Osteoblast (primary cell): ENCODE measurements at regions not wholly inside any gene's neighbourhood (a gene's known extent, or its start where the extent isn't known, plus 50 kb on each side); places are given as distances from the start of the nearest gene placed in this dataset.

ENCODE experiments used
- DNase-seq: peaks from one replicate; pipeline ENCODE4 v3.0.0; 2011; ENCODE audit warnings: low spot score, mixed read lengths; ENCODE audit not compliant: insufficient read length; ENCODE audit errors: missing footprints
- H2AFZ ChIP-seq: 2 replicates; pipeline ENCODE4 v1.6.0; 2011; ENCODE audit warnings: mild to moderate bottlenecking, low read length
- H3K27ac ChIP-seq: 2 replicates; pipeline ENCODE4 v1.5.1; 2011; ENCODE audit warnings: mild to moderate bottlenecking, low read depth, low read length, moderate library complexity
- H3K27me3 ChIP-seq: 2 replicates; pipeline ENCODE4 v1.6.0; 2012; ENCODE audit warnings: mild to moderate bottlenecking, control low read depth, inconsistent platforms, low read length, moderate library complexity; ENCODE audit not compliant: insufficient read depth
- H3K36me3 ChIP-seq: 2 replicates; pipeline ENCODE4 v1.5.1; 2011; ENCODE audit warnings: mild to moderate bottlenecking, low read length, control low read depth, moderate library complexity; ENCODE audit not compliant: insufficient read depth
- H3K4me1 ChIP-seq: 2 replicates; pipeline ENCODE4 v1.5.1; 2011; ENCODE audit warnings: mild to moderate bottlenecking, low read length, control low read depth, moderate library complexity; ENCODE audit not compliant: insufficient read depth
- H3K4me2 ChIP-seq: 2 replicates; pipeline ENCODE4 v1.6.0; 2011; ENCODE audit warnings: mild to moderate bottlenecking, low read length; ENCODE audit not compliant: insufficient read depth
- H3K4me3 ChIP-seq: fragments of 200-600 bp; sonication (generic); 3 replicates; pipeline ENCODE4 v1.5.1; 2012; ENCODE audit warnings: mild to moderate bottlenecking, low read length, inconsistent platforms; ENCODE audit not compliant: insufficient read depth
- H3K79me2 ChIP-seq: 2 replicates; pipeline ENCODE4 v1.6.0; 2012; ENCODE audit warnings: mild to moderate bottlenecking, low read length, control low read depth, inconsistent platforms; ENCODE audit not compliant: insufficient read depth
- H3K9me3 ChIP-seq: 2 replicates; pipeline ENCODE4 v1.5.1; 2011; ENCODE audit warnings: low read depth, low read length, control low read depth
- H4K20me1 ChIP-seq: 2 replicates; pipeline ENCODE4 v1.6.0; 2012; ENCODE audit warnings: mild to moderate bottlenecking, low read length, control low read depth; ENCODE audit not compliant: insufficient read depth
- TF ChIP-seq, protein P1 (sequence below): IDR thresholded peaks from 2 replicates; pipeline ENCODE4 v1.5.1; 2011; ENCODE audit warnings: mild to moderate bottlenecking, low read depth, low read length, moderate library complexity; ENCODE audit errors: extremely low read depth

DNA sequence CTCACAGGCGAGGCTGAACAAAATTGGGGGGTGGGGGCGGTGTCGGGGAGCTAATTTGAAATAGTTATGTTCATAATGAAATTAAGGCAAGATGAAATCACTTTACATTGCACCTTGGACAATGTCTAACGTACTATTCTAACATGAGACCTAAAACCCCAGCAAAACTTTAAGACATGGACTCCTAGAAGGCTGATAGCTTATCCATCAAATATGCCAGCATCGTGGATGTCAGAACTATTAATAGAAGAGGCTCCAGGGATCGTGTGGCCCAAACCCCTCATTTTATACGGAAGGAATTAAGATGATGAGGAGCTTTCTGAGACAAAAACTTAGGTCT is 279.6 kb downstream of the SOX9 start:
- Histone ChIP-seq H4K20me1 (no peaks in the 10 kb centered on the region), H3K4me1 (peaks cover 20% of the 10 kb centered on the region), H3K4me2 (no peak overlapping the region), H3K27me3 (no peaks in the 10 kb centered on the region), H2AFZ (no peak overlapping the region), H3K79me2 (no peaks in the 10 kb centered on the region), H3K9me3 (no peaks in the 10 kb centered on the region), H3K36me3 (no peaks in the 10 kb centered on the region), H3K27ac (no peak overlapping the region), H3K4me3 (no peak overlapping the region)
- TF ChIP-seq, protein P1, sequence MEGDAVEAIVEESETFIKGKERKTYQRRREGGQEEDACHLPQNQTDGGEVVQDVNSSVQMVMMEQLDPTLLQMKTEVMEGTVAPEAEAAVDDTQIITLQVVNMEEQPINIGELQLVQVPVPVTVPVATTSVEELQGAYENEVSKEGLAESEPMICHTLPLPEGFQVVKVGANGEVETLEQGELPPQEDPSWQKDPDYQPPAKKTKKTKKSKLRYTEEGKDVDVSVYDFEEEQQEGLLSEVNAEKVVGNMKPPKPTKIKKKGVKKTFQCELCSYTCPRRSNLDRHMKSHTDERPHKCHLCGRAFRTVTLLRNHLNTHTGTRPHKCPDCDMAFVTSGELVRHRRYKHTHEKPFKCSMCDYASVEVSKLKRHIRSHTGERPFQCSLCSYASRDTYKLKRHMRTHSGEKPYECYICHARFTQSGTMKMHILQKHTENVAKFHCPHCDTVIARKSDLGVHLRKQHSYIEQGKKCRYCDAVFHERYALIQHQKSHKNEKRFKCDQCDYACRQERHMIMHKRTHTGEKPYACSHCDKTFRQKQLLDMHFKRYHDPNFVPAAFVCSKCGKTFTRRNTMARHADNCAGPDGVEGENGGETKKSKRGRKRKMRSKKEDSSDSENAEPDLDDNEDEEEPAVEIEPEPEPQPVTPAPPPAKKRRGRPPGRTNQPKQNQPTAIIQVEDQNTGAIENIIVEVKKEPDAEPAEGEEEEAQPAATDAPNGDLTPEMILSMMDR = no peak
- DNase-seq = no peak

DNA sequence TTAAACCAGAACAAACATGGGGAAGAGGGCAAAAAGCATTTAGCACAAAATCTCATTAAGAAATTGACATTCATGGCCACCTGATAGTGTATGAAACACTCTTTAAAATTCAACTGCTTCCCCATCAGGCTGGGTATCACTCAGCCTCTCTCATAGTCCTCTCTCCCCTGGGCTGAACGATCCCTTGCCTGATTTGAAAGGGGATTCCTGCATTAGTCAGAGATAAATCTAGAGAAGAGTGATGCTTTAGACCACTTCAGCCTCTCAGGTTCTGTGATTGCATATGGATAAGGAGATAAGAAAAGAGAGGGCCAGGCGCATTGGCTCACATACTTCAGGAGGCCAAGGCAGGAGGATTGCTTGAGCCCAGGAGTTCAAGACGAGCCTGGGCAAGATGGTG is 280.0 kb downstream of the SOX9 start:
- H3K9me3 ChIP-seq = no peaks in the 10 kb centered on the region
- no peak overlapping the region for H3K4me3 ChIP-seq
- H3K27me3 ChIP-seq = no peaks in the 10 kb centered on the region
- peaks cover 23% of the 10 kb centered on the region for H3K4me1 ChIP-seq
- H3K4me2 ChIP-seq = no peak overlapping the region
- H3K36me3 ChIP-seq = no peaks in the 10 kb centered on the region
- TF ChIP-seq, protein P1 = no peak
- H2AFZ ChIP-seq = no peak overlapping the region
- no peaks in the 10 kb centered on the region for H3K79me2 ChIP-seq
- H3K27ac ChIP-seq = no peak overlapping the region
- no peaks in the 10 kb centered on the region for H4K20me1 ChIP-seq
- no peak for DNase-seq

DNA sequence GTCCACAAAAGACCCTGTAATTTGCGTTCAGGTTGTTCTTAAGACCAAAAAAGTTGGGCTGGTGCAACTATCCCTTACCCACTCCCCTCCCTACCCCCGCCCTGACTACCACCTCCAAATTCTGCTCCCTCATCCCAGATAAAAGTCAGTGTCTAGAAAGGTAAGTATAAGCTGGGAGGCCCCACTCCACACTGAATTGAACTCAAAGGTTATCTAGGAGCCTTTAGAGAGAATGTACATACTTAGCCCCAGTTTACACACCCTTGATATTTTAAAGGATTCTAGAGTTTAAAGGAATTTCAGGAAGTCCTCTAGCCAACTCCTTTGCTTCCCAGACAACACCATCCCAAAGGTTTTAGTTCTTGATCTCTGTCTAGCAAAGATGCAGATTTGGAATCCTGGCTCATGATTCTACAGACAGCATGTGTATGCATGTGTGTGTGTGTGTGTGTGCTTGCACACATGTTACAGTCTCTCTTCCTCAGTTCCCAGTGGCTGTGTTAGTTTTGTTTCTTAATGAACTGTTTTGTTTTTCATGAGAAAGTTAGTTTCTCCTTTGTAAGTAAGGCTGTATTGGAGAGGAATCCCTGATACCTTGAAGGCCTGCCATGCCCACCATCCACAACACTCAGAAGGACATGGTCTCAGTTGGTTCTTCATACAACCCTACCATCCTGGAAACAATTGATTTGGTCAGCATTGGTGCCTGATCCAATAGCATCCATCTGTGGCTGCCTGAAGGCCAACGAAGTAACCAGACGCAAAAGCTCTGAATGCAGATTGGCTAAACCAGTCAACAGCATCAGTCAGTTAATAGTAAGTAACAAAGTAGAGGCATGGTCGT is 281.3 kb downstream of the SOX9 start:
- Histone ChIP-seq H3K4me2 (no peak overlapping the region), H3K36me3 (no peaks in the 10 kb centered on the region), H3K4me3 (no peak overlapping the region), H4K20me1 (no peaks in the 10 kb centered on the region), H3K4me1 (peaks cover 27% of the 10 kb centered on the region), H3K79me2 (no peaks in the 10 kb centered on the region), H3K27ac (no peak overlapping the region), H3K9me3 (no peaks in the 10 kb centered on the region), H3K27me3 (no peaks in the 10 kb centered on the region), H2AFZ (no peak overlapping the region)
- no peak for DNase-seq
- TF ChIP-seq, protein P1 = no peak

DNA sequence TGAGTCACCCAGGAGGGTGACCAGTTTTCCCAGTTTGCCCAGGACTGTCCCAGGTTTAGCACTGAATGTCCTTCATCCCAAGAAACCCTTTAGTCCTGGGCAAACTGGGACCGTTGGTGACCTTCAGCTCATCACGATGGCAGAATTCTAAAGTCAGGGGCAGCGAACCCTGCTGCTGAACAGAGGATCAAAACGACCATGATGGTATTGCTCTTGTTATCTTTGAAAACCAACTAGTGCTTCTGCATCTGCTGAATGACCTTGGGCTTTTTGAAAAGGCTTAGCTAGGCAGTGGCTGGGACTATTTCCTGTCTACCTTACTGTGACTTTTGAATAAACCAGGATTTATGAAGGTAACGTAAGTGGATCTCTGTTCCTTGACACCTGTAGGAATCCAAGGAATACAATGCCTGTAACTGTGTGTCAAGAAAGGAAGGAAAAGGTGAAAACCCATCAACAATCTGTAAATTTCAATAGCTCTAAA is 281.9 kb downstream of the SOX9 start:
- Histone ChIP-seq H3K27ac (no peak overlapping the region), H3K4me1 (peaks cover 29% of the 10 kb centered on the region), H3K4me2 (no peak overlapping the region), H3K27me3 (no peaks in the 10 kb centered on the region), H3K79me2 (no peaks in the 10 kb centered on the region), H3K4me3 (no peak overlapping the region), H4K20me1 (no peaks in the 10 kb centered on the region), H3K36me3 (no peaks in the 10 kb centered on the region), H3K9me3 (no peaks in the 10 kb centered on the region), H2AFZ (no peak overlapping the region)
- no peak for DNase-seq
- TF ChIP-seq, protein P1 = no peak
